Stimulated activated naive CD4-positive, alpha-beta T cell (primary cell): ENCODE measurements at regions not wholly inside any gene's neighbourhood (a gene's known extent, or its start where the extent isn't known, plus 50 kb on each side); places are given as distances from the start of the nearest gene placed in this dataset.

ENCODE experiments used
- DNase-seq, 6 experiments: peaks; one replicate each; lab custom pipeline; 2025; lab: John Stamatoyannopoulos, UW

DNA sequence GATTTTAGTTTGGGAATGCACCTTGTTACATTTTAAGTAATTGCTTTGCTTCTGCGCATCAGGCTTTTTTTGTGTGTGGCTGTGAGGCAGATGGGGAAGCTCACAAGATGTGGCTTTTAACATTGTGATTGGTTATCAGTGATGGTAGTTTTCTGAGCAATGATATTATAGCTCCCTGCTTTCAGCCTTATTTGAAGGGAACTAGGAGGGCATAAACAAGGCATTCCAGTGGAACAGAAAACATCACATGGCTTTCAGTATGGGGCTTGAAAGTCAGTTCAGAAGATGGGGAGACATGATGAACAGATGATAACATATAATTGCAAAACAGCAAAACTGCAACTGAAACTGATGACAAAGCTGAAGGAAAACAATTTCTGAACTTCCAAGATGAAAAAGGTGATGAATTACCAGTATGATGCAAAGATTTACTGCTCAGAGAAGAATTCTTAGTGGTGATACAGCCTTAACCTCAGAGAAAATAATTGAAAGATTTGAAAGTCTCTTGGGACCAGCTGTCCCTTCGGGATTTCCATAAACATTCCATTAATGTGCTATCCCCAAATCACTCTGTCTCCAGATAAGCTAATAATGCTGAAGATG is 439.7 kb downstream of the RND3 start:
- DNase-seq: no peak

DNA sequence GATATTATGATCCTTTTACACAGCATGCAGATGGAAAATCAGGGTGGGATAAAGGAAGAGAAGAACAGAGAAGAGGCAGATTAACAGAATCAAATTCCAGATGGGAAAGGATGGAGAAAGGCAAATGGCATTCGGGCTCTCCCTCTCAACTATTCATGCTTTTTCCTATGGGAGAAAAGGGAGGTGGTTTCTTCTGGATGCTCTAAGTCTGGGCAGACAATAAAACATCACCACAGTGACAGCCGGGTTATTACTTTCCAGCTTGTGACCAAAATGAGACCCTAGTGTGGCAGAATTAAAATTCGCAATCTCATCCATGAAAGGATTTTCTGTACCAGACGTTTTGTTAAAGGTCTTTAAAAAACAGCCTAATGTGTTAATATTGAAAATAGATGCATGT is 440.7 kb downstream of the RND3 start:
- no peak for DNase-seq

GRCh38 chr2:150046211-150046610 is 441.3 kb downstream of the RND3 start:
- DNase-seq: no peak

DNA sequence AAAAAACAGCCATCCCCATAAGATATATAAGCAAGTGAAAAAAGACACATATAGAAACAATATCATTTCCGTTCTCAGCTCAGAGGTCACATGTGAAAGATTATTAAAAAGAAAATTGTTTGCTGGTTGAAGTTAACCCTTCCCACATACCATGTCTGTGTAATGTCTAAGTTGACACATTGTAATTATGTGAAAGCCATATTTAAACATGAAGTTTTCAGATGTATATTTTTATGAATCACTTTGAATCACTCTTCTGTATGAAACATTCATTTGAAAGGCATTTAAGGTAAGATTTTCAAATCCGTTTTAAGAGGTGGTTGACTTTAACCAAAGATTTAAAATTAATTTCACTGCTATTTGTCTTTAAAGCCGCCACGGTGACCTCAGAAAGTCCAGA is 441.9 kb downstream of the RND3 start:
- no peak for DNase-seq

DNA sequence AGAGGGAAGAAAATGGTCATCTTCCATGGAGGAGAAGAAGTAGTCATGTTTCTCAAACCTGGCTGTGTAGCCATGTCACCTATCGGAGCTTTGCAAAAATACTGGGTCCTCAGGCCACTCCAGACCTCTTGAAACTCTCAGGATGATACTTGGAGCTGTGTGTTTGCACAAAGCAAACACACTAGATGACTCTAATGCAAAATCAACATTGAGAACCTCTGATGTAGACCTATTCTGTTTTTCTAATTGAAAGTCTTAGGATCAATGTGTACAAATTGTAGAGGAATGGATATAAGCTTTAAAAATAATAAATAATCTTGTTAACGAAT is 444.3 kb downstream of the RND3 start:
- no peak for DNase-seq

DNA sequence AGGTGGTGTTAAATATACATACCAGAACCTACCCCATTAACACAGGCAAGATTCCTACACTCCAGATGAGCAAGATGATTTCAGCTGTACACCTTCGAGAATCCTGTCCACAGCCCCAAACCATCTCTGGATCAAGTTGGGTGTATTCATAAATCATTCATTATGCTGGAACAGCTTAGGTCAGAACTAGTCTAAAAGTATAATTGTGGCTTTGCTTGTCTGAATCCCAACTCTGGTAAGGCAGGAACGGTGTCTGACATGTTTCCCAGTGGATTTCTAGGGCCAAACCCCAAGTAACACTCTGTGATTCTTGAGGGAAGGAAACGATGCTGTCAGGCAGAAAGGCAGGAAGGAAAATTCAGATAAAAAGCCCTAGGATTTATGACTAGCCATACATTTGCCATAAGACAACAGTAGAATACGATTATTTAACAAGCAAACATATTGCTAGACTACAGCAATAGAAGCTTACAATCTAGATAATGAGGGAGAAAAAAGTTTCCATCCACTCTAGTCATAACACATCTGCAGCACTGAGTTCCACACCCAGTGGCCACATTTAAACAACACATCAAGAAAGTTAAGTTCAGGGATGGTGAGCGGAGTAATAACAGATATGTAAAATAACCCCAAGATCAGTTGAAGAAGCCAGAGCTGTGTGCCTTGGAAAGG is 444.8 kb downstream of the RND3 start:
- no peak for DNase-seq

DNA sequence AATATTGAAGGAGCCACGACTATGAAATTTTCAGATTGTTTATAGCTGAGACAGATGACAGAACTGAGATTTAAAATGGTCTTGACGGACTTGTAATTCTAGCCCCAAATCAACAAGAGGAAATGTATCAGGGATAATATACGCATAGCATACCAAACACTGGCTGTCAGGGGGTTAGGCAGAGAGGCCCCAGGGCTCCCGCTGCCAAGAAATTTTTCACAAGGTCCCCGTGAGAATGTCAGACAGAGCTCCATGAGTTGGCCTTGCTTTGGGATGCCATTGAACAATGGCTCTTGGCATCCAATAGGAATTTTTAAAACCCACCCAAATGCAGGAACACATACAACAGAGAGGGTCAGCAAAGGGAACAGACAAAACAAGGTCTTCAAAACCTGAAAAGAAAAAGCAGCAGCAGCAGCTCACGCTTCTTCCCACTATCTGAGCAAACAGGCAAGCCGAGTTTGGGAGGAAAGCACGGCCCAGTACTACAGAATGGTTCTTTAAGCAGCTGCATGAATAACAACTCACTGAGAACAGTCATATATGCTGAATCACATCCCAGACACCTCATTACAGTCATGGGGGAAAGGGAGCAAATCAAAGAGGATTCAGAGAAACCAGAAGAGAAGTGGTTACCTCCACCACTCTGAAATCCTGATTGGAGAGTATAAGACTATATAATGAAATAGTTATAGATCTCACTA is 445.6 kb downstream of the RND3 start:
- DNase-seq: no peak

DNA sequence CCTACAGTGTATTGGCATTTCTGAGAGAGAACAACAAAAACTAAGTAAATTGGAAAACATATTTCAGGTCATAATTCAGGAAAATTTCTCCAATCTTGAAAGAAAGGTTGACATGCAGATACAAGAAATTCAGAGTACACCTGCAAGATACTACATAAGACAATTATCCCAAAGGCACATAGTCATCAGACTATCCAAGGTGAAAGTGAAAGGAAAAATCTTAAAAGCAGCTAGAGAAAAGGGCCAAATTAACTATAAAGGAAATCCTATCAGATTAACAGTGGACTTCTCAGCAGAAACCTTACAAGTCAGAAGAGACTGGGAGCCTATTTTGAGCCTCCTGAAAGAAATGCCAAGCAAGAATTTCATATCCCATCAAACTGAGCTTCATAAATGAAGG is 449.0 kb upstream of the MMADHC start:
- DNase-seq: no peak

DNA sequence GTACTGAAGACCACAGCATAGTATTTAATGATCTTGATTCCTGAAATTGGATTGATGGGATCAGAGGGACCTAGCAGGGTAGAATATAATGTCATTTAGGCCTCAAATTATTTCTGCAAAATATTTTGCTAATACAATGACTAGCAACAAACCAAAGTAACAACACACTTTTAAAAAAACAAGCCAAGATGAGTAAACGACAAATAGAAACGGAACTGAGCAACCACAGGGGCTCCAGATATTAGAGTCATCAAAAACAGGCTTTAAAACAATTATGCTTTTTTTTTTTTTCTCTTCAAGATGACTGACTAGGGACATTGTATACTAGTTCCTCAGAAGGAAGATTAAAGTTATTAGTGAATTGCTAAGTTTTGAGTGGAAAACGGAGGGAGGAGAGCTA is 447.1 kb upstream of the MMADHC start:
- no peak for DNase-seq

DNA sequence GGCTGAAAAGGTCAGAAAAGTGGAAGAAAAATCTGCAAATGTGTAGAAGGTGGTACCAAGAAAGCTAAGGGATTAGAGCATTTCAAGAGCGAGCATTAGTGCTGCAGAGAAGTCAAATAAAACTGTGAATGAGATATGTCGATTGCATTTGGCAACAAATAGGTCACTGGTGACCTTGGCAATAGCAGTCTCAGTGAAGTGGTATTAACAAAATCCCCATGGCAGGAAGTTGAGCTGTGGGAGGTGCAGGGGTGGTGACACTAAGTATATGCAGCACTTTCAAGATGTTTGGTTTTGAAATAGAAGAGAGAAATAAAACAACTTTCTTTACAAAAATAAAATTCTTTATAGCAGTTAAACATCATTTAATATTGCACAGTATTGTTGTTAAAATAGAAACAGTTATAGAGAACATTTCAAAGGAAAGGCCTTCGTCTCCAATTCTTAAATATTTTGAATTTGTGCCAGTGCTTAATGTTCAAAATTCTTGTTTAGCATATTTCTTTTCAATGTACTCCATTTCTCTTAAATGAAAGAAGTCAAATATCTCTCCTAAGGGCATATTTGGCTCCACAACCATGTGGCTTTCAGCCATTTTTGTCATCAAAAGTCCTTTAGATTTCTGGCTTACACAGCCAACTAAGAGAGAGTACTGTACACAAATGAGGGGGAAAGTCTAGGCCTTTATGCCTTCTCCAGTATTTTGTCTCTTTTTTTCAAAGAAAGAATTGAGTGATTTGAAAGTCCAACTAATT is 443.0 kb upstream of the MMADHC start:
- no peak for DNase-seq

- DNase-seq: no peak
These were observed 440.7 kb upstream of the MMADHC start for GRCh38 chr2:150028322-150028721.

GRCh38 chr2:150027164-150027563 is 439.6 kb upstream of the MMADHC start:
- no peak for DNase-seq

DNA sequence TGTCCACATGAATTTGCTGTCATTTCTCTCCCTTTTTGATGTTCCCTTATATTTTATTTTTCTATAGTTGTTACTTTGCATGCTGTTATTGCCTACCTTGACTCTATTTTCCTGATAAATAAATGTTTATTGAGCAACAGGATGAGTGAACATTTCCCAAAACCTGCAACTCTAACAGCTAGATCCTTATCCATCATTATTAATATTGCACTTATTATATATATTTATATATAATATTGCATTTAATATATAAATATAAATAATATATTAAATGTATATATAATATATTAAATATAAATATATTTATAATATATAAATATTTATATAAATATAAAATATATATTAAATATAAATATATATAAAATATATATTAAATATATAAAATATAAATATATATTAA is 436.1 kb upstream of the MMADHC start:
- DNase-seq: no peak

- DNase-seq: peak in 4 of 6 experiments; percentile 2 to 32 (median 17)
These were observed 435.5 kb upstream of the MMADHC start for GRCh38 chr2:150023044-150023443.

DNA sequence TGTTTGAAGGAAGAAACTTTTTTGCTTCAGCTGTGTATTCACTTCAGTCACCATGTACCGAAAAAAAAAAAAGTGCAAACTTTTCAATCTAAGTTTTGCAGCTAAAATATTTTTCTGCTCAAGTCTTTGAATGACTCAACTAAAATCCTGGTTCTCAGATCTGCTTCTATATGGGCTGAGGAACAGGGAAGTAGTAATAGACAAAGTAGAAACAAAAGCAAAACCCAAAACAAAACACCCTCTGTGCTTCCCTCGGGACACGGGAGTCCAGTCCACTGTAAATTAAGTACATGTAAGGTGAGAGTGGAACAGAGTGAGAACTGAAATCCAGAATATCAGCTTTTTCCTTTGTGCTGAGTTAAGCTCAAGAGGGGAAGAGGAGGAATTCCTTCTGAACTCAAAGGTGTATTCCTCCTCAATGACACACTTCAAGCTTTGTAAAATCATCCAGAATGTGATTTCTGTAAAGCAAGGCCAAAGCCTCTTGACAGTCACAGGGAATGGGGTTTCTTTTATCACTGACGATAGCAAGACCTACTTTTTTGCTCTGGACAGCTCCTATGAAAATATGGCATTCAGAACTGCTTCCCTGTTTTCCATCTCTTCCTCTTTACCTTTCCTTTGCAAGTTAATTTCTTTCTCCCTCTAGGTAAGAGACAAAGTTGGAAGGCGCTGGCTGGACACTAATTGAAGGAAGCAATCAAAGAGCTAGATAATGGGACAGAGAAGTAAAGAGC is 433.5 kb upstream of the MMADHC start:
- DNase-seq: no peak

GRCh38 chr2:150020221-150020620 is 432.6 kb upstream of the MMADHC start:
- no peak for DNase-seq

DNA sequence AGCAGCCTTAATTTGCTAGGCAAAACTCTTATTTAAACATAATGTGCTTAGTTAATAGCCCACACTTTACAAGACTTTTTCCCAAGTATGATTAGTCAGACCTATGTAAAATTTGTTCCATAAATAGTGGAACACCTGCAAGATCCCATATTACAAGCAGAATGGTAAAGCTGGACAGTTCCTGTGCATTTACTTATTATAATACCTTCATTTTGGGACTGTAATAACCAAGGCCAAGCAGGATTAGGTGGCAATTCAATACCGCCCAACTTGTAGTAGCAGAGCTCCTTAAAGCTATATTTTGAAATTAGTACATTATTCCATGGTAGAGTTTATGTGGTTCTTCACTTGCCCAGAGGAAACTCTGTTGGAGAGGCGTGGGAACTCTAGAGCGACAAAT is 431.5 kb upstream of the MMADHC start:
- DNase-seq: no peak

GRCh38 chr2:150012986-150013385 is 425.4 kb upstream of the MMADHC start:
- no peak for DNase-seq

GRCh38 chr2:150011161-150011730 is 423.7 kb upstream of the MMADHC start:
- no peak for DNase-seq

DNA sequence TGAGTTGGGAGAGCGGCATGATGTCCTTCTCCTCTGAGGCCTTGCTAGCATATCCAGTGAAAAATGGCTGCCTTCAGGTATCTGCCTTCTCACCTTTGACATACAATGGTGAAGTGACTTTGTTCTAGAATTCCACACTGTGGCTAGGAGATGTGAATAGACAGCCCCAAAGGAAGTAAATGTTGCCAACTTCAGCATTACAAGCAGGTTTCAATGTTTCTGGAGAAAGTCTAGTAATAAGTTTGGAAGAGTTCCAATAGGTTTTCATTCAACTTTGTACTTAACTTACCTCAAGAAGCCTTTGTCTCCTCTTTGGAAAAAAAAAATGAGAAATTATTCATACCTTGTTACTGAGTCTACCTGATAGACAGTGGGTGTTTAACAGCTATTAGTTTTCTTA is 421.3 kb upstream of the MMADHC start:
- no peak for DNase-seq

DNA sequence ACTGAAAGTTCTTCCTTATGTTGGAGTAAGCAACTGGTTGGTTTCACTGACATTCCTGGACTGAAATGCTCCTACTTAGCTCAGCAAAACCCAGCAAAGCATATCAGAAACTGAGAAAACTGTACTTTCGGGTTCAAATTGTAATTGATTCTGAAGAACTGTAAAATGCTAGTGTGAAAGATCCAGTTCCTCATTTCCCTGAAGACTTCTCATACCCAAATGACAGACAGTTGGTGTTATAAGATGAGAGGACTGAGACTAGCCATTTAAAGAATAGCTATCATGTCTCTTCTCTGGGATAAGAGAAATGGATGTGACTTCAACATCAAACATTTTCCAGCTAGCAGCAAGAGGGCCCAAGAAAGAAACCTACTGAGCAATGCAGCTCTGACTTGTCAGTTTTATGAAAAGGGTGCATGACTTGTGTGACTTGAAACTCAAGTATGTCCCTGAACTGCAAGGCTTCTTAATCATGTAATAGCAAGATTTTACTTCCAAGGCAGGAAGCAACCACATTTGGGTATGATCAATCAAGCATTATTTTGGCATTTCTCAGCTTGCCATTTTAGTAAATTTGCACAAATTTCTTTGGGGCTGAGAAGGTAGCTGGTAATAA is 420.3 kb upstream of the MMADHC start:
- no peak for DNase-seq
